HEK293 (cell line): ENCODE measurements at regions not wholly inside any gene's neighbourhood (a gene's known extent, or its start where the extent isn't known, plus 50 kb on each side); places are given as distances from the start of the nearest gene placed in this dataset.

Source experiments
- ATF2 ChIP-seq: fragments of 450-650 bp; formaldehyde crosslinking; IDR thresholded peaks from 2 replicates; pipeline ENCODE4 v1.5.1; 2016; ENCODE audit warnings: missing biosample characterization, missing genetic modification characterization, low read depth
- MYNN ChIP-seq: fragments of 450-650 bp; formaldehyde crosslinking; IDR thresholded peaks from 2 replicates; pipeline ENCODE4 v1.5.1; 2016; ENCODE audit warnings: missing biosample characterization, missing genetic modification characterization, borderline replicate concordance
- MZF1 ChIP-seq: fragments of 450-650 bp; formaldehyde crosslinking; IDR thresholded peaks from 2 replicates; pipeline ENCODE4 v1.5.1; 2017; ENCODE audit warnings: missing biosample characterization, missing genetic modification characterization, borderline replicate concordance
- PRDM1 ChIP-seq: fragments of 450-650 bp; formaldehyde crosslinking; IDR thresholded peaks from 2 replicates; pipeline ENCODE4; 2016; ENCODE audit warnings: missing biosample characterization, missing genetic modification characterization
- RBAK ChIP-seq: fragments of 450-650 bp; formaldehyde crosslinking; IDR thresholded peaks from 2 replicates; pipeline ENCODE4 v1.5.1; 2016; ENCODE audit warnings: missing biosample characterization, missing genetic modification characterization
- SETDB1 ChIP-seq: IDR thresholded peaks from one replicate; pipeline ENCODE4 v1.6.1; 2017; ENCODE audit warnings: mild to moderate bottlenecking, low read length, moderate library complexity, mixed read lengths; ENCODE audit not compliant: insufficient read length
- ZBTB49 ChIP-seq: fragments of 450-650 bp; formaldehyde crosslinking; IDR thresholded peaks from 2 replicates; pipeline ENCODE4 v1.5.1; 2016; ENCODE audit warnings: missing biosample characterization, missing genetic modification characterization, low read depth
- ZNF23 ChIP-seq: fragments of 450-650 bp; formaldehyde crosslinking; IDR thresholded peaks from 2 replicates; pipeline ENCODE4 v1.5.1; 2016; ENCODE audit warnings: missing biosample characterization, missing genetic modification characterization, borderline replicate concordance
- ZNF426 ChIP-seq: fragments of 450-650 bp; formaldehyde crosslinking; IDR thresholded peaks from 2 replicates; pipeline ENCODE4 v1.5.1; 2017; ENCODE audit warnings: missing biosample characterization, missing genetic modification characterization, mild to moderate bottlenecking, inconsistent platforms, moderate library complexity
- ZNF561 ChIP-seq: fragments of 450-650 bp; IDR thresholded peaks from 2 replicates; pipeline ENCODE4 v1.5.1; 2018; ENCODE audit warnings: missing biosample characterization, missing genetic modification characterization, borderline replicate concordance
- ZNF596 ChIP-seq: fragments of 450-650 bp; IDR thresholded peaks from 2 replicates; pipeline ENCODE4 v1.5.0; 2018; ENCODE audit warnings: missing biosample characterization, mild to moderate bottlenecking, missing genetic modification characterization, moderate library complexity
- ZNF707 ChIP-seq: fragments of 450-650 bp; formaldehyde crosslinking; IDR thresholded peaks from 2 replicates; pipeline ENCODE4 v1.5.1; 2016; ENCODE audit warnings: missing biosample characterization, missing genetic modification characterization
- TF ChIP-seq, protein P1 (sequence below): fragments of 450-650 bp; formaldehyde crosslinking; IDR thresholded peaks from 2 replicates; pipeline ENCODE4 v1.5.1; 2016; ENCODE audit warnings: missing biosample characterization, missing genetic modification characterization
- TF ChIP-seq, protein P2 (sequence below): fragments of 450-650 bp; formaldehyde crosslinking; IDR thresholded peaks from 2 replicates; pipeline ENCODE4 v1.5.1; 2016; ENCODE audit warnings: missing biosample characterization, missing genetic modification characterization

DNA sequence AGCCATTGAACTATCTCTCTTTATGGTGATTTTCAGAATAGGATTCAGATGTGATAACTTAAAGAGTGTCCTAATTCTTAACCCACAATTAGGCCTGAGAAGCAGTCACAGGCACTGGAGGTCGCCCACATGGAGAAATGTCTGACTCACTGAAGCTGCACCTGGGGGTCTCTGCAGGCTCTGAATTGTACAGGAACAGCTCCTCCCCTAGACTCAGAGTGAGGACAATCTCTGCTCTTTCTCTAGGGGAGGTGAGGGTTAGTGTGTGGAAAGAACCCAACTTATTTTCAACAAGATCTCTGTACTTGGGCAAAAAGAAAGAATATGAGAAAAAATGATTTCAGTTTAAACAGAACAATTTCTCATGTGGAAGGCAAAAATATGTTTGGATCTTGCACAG lies 1124.6 kb downstream of the TMEM121 start:
- TF ChIP-seq SETDB1 = no peak
- TF ChIP-seq ZNF596 = no peak
- no peak for TF ChIP-seq ATF2 (tag by site-specific recombination)
- TF ChIP-seq, protein P1, sequence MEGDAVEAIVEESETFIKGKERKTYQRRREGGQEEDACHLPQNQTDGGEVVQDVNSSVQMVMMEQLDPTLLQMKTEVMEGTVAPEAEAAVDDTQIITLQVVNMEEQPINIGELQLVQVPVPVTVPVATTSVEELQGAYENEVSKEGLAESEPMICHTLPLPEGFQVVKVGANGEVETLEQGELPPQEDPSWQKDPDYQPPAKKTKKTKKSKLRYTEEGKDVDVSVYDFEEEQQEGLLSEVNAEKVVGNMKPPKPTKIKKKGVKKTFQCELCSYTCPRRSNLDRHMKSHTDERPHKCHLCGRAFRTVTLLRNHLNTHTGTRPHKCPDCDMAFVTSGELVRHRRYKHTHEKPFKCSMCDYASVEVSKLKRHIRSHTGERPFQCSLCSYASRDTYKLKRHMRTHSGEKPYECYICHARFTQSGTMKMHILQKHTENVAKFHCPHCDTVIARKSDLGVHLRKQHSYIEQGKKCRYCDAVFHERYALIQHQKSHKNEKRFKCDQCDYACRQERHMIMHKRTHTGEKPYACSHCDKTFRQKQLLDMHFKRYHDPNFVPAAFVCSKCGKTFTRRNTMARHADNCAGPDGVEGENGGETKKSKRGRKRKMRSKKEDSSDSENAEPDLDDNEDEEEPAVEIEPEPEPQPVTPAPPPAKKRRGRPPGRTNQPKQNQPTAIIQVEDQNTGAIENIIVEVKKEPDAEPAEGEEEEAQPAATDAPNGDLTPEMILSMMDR = no peak
- TF ChIP-seq ZNF23 = no peak
- TF ChIP-seq ZNF561 = no peak
- TF ChIP-seq RBAK (tag by site-specific recombination) = no peak
- TF ChIP-seq MZF1 (tag by site-specific recombination) = no peak
- TF ChIP-seq, protein P2, sequence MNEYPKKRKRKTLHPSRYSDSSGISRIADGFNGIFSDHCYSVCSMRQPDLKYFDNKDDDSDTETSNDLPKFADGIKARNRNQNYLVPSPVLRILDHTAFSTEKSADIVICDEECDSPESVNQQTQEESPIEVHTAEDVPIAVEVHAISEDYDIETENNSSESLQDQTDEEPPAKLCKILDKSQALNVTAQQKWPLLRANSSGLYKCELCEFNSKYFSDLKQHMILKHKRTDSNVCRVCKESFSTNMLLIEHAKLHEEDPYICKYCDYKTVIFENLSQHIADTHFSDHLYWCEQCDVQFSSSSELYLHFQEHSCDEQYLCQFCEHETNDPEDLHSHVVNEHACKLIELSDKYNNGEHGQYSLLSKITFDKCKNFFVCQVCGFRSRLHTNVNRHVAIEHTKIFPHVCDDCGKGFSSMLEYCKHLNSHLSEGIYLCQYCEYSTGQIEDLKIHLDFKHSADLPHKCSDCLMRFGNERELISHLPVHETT (tag by site-specific recombination) = no peak
- TF ChIP-seq ZNF426 (tag by site-specific recombination) = no peak
- TF ChIP-seq PRDM1 (tag by site-specific recombination) = no peak
- TF ChIP-seq MYNN (tag by site-specific recombination) = no peak
- TF ChIP-seq ZBTB49 (tag by site-specific recombination) = no peak
- no peak for TF ChIP-seq ZNF707 (tag by site-specific recombination)
